ENCODE measurements at regions not wholly inside any gene's neighbourhood (a gene's known extent, or its start where the extent isn't known, plus 50 kb on each side); places are given as distances from the start of the nearest gene placed in this dataset.
A peak's percentile ranks its signal among the peaks of the same experiment; 100 is the strongest.

DNA sequence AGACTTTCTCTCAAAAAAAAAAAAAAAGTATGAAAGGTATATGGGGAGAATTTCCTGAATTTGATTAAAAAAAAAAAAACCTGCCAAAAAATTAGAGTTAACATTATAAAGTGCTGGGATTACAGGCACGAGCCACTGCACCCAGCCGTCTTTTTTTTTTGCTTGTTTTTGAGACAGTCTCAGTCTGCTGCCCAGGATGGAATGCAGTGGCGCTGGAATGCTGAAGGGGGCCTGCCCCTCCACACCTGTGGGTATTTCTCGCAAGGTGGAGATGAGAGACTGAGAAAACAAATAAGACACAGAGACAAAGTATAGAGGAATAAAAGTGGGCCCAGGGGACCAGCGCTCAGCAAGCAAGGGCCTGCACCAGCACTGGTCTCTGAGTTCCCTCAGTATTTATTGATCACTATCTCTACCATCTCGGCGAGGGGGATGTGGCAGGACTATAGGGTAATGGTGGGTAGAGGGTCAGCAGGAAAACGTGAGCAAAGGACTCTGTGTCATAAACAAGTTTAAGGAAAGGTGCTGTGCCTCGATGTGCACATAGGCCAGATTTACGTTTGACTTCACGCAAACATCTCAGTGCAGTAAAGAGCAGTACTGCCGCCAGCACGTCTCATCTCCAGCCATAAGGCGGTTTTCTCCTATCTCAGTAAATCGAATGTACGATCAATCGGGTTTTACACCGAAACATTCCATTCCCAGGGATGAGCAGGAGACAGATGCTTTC is 117.2 kb downstream of the GOSR1 start (continued):
- TF ChIP-seq ZNF660 (CRISPR knock-in tag; IDR thresholded peaks at IDR 0.05; ENCODE audit: borderline replicate concordance, low read depth), result no peak
- TF ChIP-seq SAP130 (CRISPR knock-in tag; IDR thresholded peaks at IDR 0.05; ENCODE audit: low read depth), result no peak
- no peak for TF ChIP-seq IKZF4 (CRISPR knock-in tag; IDR thresholded peaks at IDR 0.05; ENCODE audit: borderline replicate concordance, low read depth, not compliant biosample characterization)
- TF ChIP-seq, protein P1, sequence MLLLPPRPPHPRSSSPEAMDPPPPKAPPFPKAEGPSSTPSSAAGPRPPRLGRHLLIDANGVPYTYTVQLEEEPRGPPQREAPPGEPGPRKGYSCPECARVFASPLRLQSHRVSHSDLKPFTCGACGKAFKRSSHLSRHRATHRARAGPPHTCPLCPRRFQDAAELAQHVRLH (CRISPR knock-in tag; IDR thresholded peaks at IDR 0.05; ENCODE audit: borderline replicate concordance, low read depth), result 0 out of 2 replicates have a peak, but pooled peaks have one; percentile 37
- TF ChIP-seq, protein P2, sequence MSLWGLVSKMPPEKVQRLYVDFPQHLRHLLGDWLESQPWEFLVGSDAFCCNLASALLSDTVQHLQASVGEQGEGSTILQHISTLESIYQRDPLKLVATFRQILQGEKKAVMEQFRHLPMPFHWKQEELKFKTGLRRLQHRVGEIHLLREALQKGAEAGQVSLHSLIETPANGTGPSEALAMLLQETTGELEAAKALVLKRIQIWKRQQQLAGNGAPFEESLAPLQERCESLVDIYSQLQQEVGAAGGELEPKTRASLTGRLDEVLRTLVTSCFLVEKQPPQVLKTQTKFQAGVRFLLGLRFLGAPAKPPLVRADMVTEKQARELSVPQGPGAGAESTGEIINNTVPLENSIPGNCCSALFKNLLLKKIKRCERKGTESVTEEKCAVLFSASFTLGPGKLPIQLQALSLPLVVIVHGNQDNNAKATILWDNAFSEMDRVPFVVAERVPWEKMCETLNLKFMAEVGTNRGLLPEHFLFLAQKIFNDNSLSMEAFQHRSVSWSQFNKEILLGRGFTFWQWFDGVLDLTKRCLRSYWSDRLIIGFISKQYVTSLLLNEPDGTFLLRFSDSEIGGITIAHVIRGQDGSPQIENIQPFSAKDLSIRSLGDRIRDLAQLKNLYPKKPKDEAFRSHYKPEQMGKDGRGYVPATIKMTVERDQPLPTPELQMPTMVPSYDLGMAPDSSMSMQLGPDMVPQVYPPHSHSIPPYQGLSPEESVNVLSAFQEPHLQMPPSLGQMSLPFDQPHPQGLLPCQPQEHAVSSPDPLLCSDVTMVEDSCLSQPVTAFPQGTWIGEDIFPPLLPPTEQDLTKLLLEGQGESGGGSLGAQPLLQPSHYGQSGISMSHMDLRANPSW (CRISPR knock-in tag; IDR thresholded peaks at IDR 0.05; ENCODE audit: borderline replicate concordance), result no peak
- TF ChIP-seq ZC3H4 (CRISPR knock-in tag; IDR thresholded peaks at IDR 0.05; ENCODE audit: borderline replicate concordance), result no peak
- TF ChIP-seq NCOA1 (CRISPR knock-in tag; IDR thresholded peaks at IDR 0.05), result no peak
- TF ChIP-seq SMAD9 (CRISPR knock-in tag; IDR thresholded peaks at IDR 0.05), result no peak
- TF ChIP-seq PAX8 (CRISPR knock-in tag; IDR thresholded peaks at IDR 0.05; ENCODE audit: borderline replicate concordance), result no peak
- no peak for TF ChIP-seq ZBTB21 (CRISPR knock-in tag; IDR thresholded peaks at IDR 0.05)
- no peak for TF ChIP-seq MBD4 (IDR thresholded peaks at IDR 0.05; ENCODE audit: borderline replicate concordance, low read length)
- TF ChIP-seq FOXC1 (CRISPR knock-in tag; IDR thresholded peaks at IDR 0.05; ENCODE audit: borderline replicate concordance), result no peak
- no peak for TF ChIP-seq ZFP36L2 (CRISPR knock-in tag; IDR thresholded peaks at IDR 0.05)
- TF ChIP-seq, protein P3, sequence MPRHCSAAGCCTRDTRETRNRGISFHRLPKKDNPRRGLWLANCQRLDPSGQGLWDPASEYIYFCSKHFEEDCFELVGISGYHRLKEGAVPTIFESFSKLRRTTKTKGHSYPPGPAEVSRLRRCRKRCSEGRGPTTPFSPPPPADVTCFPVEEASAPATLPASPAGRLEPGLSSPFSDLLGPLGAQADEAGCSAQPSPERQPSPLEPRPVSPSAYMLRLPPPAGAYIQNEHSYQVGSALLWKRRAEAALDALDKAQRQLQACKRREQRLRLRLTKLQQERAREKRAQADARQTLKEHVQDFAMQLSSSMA (CRISPR knock-in tag; IDR thresholded peaks at IDR 0.05), result no peak
- TF ChIP-seq ZNF776 (CRISPR knock-in tag; IDR thresholded peaks at IDR 0.05), result 0 out of 2 replicates have a peak, but pooled peaks have one; percentile 35
- TF ChIP-seq, protein P4, sequence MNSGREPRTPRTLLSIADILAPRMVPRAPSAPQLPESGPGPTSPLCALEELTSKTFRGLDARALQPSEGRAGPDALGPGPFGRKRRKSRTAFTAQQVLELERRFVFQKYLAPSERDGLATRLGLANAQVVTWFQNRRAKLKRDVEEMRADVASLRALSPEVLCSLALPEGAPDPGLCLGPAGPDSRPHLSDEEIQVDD (CRISPR knock-in tag; IDR thresholded peaks at IDR 0.05; ENCODE audit: borderline replicate concordance), result no peak
- no peak for TF ChIP-seq HNRNPH1 (optimal IDR thresholded peaks at IDR 0.05; ENCODE audit: low read depth, low read length)
- no peak for TF ChIP-seq U2AF2 (IDR thresholded peaks at IDR 0.05; ENCODE audit: low read depth, low read length)
- no peak for TF ChIP-seq ZNF549 (CRISPR knock-in tag; IDR thresholded peaks at IDR 0.05)
- TF ChIP-seq, protein P5, sequence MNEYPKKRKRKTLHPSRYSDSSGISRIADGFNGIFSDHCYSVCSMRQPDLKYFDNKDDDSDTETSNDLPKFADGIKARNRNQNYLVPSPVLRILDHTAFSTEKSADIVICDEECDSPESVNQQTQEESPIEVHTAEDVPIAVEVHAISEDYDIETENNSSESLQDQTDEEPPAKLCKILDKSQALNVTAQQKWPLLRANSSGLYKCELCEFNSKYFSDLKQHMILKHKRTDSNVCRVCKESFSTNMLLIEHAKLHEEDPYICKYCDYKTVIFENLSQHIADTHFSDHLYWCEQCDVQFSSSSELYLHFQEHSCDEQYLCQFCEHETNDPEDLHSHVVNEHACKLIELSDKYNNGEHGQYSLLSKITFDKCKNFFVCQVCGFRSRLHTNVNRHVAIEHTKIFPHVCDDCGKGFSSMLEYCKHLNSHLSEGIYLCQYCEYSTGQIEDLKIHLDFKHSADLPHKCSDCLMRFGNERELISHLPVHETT (CRISPR knock-in tag; conservative IDR thresholded peaks at IDR 0.05), result no peak
- TF ChIP-seq, protein P6, sequence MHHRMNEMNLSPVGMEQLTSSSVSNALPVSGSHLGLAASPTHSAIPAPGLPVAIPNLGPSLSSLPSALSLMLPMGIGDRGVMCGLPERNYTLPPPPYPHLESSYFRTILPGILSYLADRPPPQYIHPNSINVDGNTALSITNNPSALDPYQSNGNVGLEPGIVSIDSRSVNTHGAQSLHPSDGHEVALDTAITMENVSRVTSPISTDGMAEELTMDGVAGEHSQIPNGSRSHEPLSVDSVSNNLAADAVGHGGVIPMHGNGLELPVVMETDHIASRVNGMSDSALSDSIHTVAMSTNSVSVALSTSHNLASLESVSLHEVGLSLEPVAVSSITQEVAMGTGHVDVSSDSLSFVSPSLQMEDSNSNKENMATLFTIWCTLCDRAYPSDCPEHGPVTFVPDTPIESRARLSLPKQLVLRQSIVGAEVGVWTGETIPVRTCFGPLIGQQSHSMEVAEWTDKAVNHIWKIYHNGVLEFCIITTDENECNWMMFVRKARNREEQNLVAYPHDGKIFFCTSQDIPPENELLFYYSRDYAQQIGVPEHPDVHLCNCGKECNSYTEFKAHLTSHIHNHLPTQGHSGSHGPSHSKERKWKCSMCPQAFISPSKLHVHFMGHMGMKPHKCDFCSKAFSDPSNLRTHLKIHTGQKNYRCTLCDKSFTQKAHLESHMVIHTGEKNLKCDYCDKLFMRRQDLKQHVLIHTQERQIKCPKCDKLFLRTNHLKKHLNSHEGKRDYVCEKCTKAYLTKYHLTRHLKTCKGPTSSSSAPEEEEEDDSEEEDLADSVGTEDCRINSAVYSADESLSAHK (CRISPR knock-in tag; IDR thresholded peaks at IDR 0.05; ENCODE audit: borderline replicate concordance), result no peak
- 0 out of 2 replicates have a peak, but pooled peaks have one; percentile 1 for TF ChIP-seq ZNF205 (CRISPR knock-in tag; IDR thresholded peaks at IDR 0.05)
